Trophoblast cell (in vitro differentiated cells and primary cell): ENCODE measurements at regions not wholly inside any gene's neighbourhood (a gene's known extent, or its start where the extent isn't known, plus 50 kb on each side); places are given as distances from the start of the nearest gene placed in this dataset.

Experiments used
- DNase-seq, 2 donors: peaks; one replicate each; pipeline ENCODE4 v3.0.0-alpha.2; 2016
- H2AFZ ChIP-seq: 2 replicates; pipeline ENCODE4 v1.6.1; 2013; ENCODE audit warnings: low read length, moderate library complexity, mild to moderate bottlenecking; ENCODE audit not compliant: insufficient read depth, poor library complexity
- H2AK5ac ChIP-seq: 2 replicates; pipeline ENCODE4 v1.6.1; 2013; ENCODE audit warnings: mild to moderate bottlenecking, low read length
- H2BK120ac ChIP-seq: 2 replicates; pipeline ENCODE4 v1.6.1; 2013; ENCODE audit warnings: low read length, mild to moderate bottlenecking, moderate library complexity; ENCODE audit not compliant: insufficient read depth, poor library complexity
- H2BK12ac ChIP-seq: 2 replicates; pipeline ENCODE4 v1.6.1; 2013; ENCODE audit warnings: mild to moderate bottlenecking, low read length, moderate library complexity
- H2BK5ac ChIP-seq: 2 replicates; pipeline ENCODE4 v1.6.1; 2013; ENCODE audit warnings: low read length, low read depth, moderate library complexity, mild to moderate bottlenecking; ENCODE audit not compliant: poor library complexity
- H3K14ac ChIP-seq: 2 replicates; pipeline ENCODE4 v1.6.1; 2013; ENCODE audit warnings: mild to moderate bottlenecking, low read length
- H3K18ac ChIP-seq: 2 replicates; pipeline ENCODE4 v1.6.1; 2013; ENCODE audit warnings: mild to moderate bottlenecking, low read length
- H3K23ac ChIP-seq: 2 replicates; pipeline ENCODE4 v1.6.1; 2013; ENCODE audit warnings: low read length
- H3K27ac ChIP-seq: 2 replicates; pipeline ENCODE4 v1.5.1; 2013; ENCODE audit warnings: low read depth, mild to moderate bottlenecking, inconsistent platforms, low read length, moderate library complexity
- H3K27me3 ChIP-seq: 2 replicates; pipeline ENCODE4 v1.6.1; 2013; ENCODE audit warnings: inconsistent platforms, mild to moderate bottlenecking, low read length, moderate library complexity; ENCODE audit not compliant: insufficient read depth
- H3K36me3 ChIP-seq, 2 experiments: 1 replicate in 1 of 2; 2 replicates in 1 of 2; pipeline ENCODE4 v1.6.1; 2013; ENCODE audit warnings: low read length in 2 of 2, mild to moderate bottlenecking in 2 of 2, moderate library complexity in 1 of 2; ENCODE audit not compliant: insufficient read depth in 2 of 2, control insufficient read depth in 1 of 2
- H3K4ac ChIP-seq: 2 replicates; pipeline ENCODE4 v1.6.1; 2013; ENCODE audit warnings: low read depth, mild to moderate bottlenecking, low read length, moderate library complexity
- H3K4me1 ChIP-seq, 2 experiments: 1 replicate in 1 of 2; 2 replicates in 1 of 2; pipeline ENCODE4 v1.6.1; 2013; ENCODE audit warnings: low read length in 2 of 2, mild to moderate bottlenecking in 2 of 2, moderate library complexity in 1 of 2; ENCODE audit not compliant: insufficient read depth in 2 of 2, control insufficient read depth in 1 of 2
- H3K4me2 ChIP-seq: 2 replicates; pipeline ENCODE4 v1.6.1; 2013; ENCODE audit warnings: inconsistent platforms, mild to moderate bottlenecking, low read length, moderate library complexity
- H3K4me3 ChIP-seq: 2 replicates; pipeline ENCODE4 v1.5.1; 2013; ENCODE audit warnings: mild to moderate bottlenecking, low read depth, low read length, inconsistent platforms
- H3K79me1 ChIP-seq: one replicate; pipeline ENCODE4 v1.6.1; 2013; ENCODE audit warnings: low read length
- H3K79me2 ChIP-seq: 2 replicates; pipeline ENCODE4 v1.6.1; 2013; ENCODE audit warnings: low read length, mild to moderate bottlenecking; ENCODE audit not compliant: control insufficient read depth, insufficient read depth, poor library complexity
- H3K9ac ChIP-seq: 2 replicates; pipeline ENCODE4 v1.6.1; 2013; ENCODE audit warnings: mild to moderate bottlenecking, low read length
- H3K9me3 ChIP-seq: 2 replicates; pipeline ENCODE4 v1.6.1; 2013; ENCODE audit warnings: low read depth, mild to moderate bottlenecking, control low read depth, inconsistent platforms, low read length; ENCODE audit not compliant: insufficient read depth
- H4K12ac ChIP-seq: 2 replicates; pipeline ENCODE4 v1.6.1; 2013; ENCODE audit warnings: low read depth, mild to moderate bottlenecking, low read length, moderate library complexity
- H4K8ac ChIP-seq: 2 replicates; pipeline ENCODE4 v1.6.1; 2013; ENCODE audit warnings: low read depth, mild to moderate bottlenecking, low read length, moderate library complexity
- H4K91ac ChIP-seq: one replicate; pipeline ENCODE4 v1.6.1; 2013; ENCODE audit warnings: low read depth, mild to moderate bottlenecking, low read length, moderate library complexity
- WGBS: extraction: QIAGEN DNeasy Blood & Tissue Kit; methylation state at CpG from one replicate; pipeline ENCODE4 v1.1.7; 2013; ENCODE audit warnings: missing lambda C conversion rate; ENCODE audit not compliant: insufficient read length, insufficient coverage; ENCODE audit errors: extremely low coverage; 5-methylcytosine and 5-hydroxymethylcytosine counted together

GRCh38 chr5:44691802-44692201 lies 116.9 kb upstream of the MRPS30 start:
- Histone ChIP-seq H3K36me3 (no peaks in the 10 kb centered on the region), H3K4me3 (no peak overlapping the region), H3K79me2 (no peaks in the 10 kb centered on the region), H3K27ac (no peak overlapping the region), H3K9ac (no peak overlapping the region), H3K79me1 (no peaks in the 10 kb centered on the region), H4K12ac (no peak overlapping the region), H2BK5ac (no peak overlapping the region), H3K14ac (no peak overlapping the region), H3K18ac (no peak overlapping the region), H3K4me2 (no peak overlapping the region), H2AFZ (no peak overlapping the region), H3K9me3 (peaks cover 3% of the 10 kb centered on the region), H2AK5ac (no peak overlapping the region), H2BK12ac (no peak overlapping the region), H4K91ac (no peak overlapping the region), H2BK120ac (no peak overlapping the region), H3K27me3 (no peaks in the 10 kb centered on the region), H3K4ac (no peak overlapping the region), H3K4me1 (no peaks in the 10 kb centered on the region), H4K8ac (no peak overlapping the region), H3K23ac (no peak overlapping the region)
- peak; percentile 71 to 98 for DNase-seq
- no CpG with 5 or more reads among the region's 2 CpGs for WGBS

GRCh38 chr5:44681906-44682305 lies 126.8 kb upstream of the MRPS30 start:
- Histone ChIP-seq H2BK5ac (no peak overlapping the region), H4K12ac (no peak overlapping the region), H3K4me3 (no peak overlapping the region), H2BK120ac (no peak overlapping the region), H3K14ac (no peak overlapping the region), H3K23ac (no peak overlapping the region), H3K27ac (no peak overlapping the region), H2BK12ac (no peak overlapping the region), H3K4ac (no peak overlapping the region), H3K4me1 (peaks cover 2 to 6% of the 10 kb centered on the region in 2 experiments), H3K79me1 (no peaks in the 10 kb centered on the region), H3K79me2 (no peaks in the 10 kb centered on the region), H3K9me3 (peaks cover 2% of the 10 kb centered on the region), H3K18ac (no peak overlapping the region), H2AK5ac (no peak overlapping the region), H4K91ac (no peak overlapping the region), H3K36me3 (no peaks in the 10 kb centered on the region), H2AFZ (no peak overlapping the region), H3K27me3 (no peaks in the 10 kb centered on the region), H4K8ac (no peak overlapping the region), H3K4me2 (no peak overlapping the region), H3K9ac (no peak overlapping the region)
- WGBS = no CpG with 5 or more reads among the region's 4 CpGs
- DNase-seq = no peak

GRCh38 chr5:44679214-44679613 lies 129.5 kb upstream of the MRPS30 start:
- Histone ChIP-seq H4K91ac (no peak overlapping the region), H2BK12ac (no peak overlapping the region), H3K4me1 (peaks cover 2 to 6% of the 10 kb centered on the region in 2 experiments), H3K79me1 (no peaks in the 10 kb centered on the region), H2BK5ac (no peak overlapping the region), H4K12ac (no peak overlapping the region), H2AFZ (no peak overlapping the region), H3K36me3 (no peaks in the 10 kb centered on the region), H3K9me3 (peaks cover 2% of the 10 kb centered on the region), H3K9ac (no peak overlapping the region), H3K23ac (no peak overlapping the region), H3K79me2 (no peaks in the 10 kb centered on the region), H4K8ac (no peak overlapping the region), H3K27me3 (no peaks in the 10 kb centered on the region), H3K4me2 (no peak overlapping the region), H3K4me3 (no peak overlapping the region), H3K14ac (no peak overlapping the region), H2AK5ac (no peak overlapping the region), H2BK120ac (no peak overlapping the region), H3K4ac (no peak overlapping the region), H3K18ac (no peak overlapping the region), H3K27ac (no peak overlapping the region)
- no peak for DNase-seq

GRCh38 chr5:44675296-44675695 lies 133.5 kb upstream of the MRPS30 start:
- Histone ChIP-seq H3K9me3 (peaks cover 2% of the 10 kb centered on the region), H3K4me1 (peaks cover 2 to 6% of the 10 kb centered on the region in 2 experiments), H3K4ac (no peak overlapping the region), H4K8ac (no peak overlapping the region), H4K12ac (no peak overlapping the region), H3K79me1 (no peaks in the 10 kb centered on the region), H3K79me2 (no peaks in the 10 kb centered on the region), H3K4me3 (no peak overlapping the region), H2AFZ (no peak overlapping the region), H3K27me3 (no peaks in the 10 kb centered on the region), H3K4me2 (no peak overlapping the region), H3K36me3 (no peaks in the 10 kb centered on the region), H2BK120ac (no peak overlapping the region), H3K14ac (no peak overlapping the region), H3K23ac (no peak overlapping the region), H3K18ac (no peak overlapping the region), H3K27ac (no peak overlapping the region), H3K9ac (no peak overlapping the region), H2BK5ac (no peak overlapping the region), H4K91ac (no peak overlapping the region), H2BK12ac (no peak overlapping the region), H2AK5ac (no peak overlapping the region)
- no peak for DNase-seq
- WGBS = no CpG with 5 or more reads among the region's 5 CpGs
